OCI-M1 (cell line): ENCODE measurements at regions not wholly inside any gene's neighbourhood (a gene's known extent, or its start where the extent isn't known, plus 50 kb on each side); places are given as distances from the start of the nearest gene placed in this dataset.

Experiments
- DNase-seq: peaks from one replicate; lab custom pipeline; 2025; lab: John Stamatoyannopoulos, UW

DNA sequence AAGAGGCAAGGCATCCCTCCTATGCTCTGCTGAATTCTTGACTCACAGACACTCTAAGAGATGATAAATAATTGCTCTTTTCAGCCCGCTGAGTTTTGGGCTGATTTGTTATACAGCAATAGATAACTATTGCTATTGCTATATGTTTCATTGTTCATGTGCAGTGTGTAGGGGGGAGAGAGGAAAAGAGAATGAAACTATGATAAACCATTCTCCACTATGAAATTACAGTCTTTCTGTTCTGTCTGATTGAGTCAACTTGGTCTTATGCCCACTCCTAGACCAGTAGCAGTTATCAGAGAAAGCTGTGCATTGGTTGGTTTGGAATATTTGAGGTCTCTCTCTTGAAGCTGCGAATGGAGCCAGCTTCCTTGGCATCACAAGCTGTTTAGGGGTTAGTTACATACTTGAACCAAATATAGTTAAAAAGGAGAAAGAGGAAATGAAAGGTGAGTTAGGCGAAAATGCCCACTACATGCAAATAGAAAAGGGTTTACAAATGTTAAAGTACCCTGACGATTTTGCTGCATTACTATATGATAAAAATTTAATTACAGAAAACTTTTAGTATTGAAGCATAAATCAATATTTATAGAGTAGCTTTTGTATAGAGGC is 136.3 kb upstream of the ACTBL2 start:
- no peak for DNase-seq

- DNase-seq: no peak
Measured at GRCh38 chr5:57613741-57614140, 131.1 kb upstream of the ACTBL2 start.

GRCh38 chr5:57611177-57611576 is 128.6 kb upstream of the ACTBL2 start:
- DNase-seq: no peak

- no peak for DNase-seq
Measured at GRCh38 chr5:57608542-57608941, 125.9 kb upstream of the ACTBL2 start.

- no peak for DNase-seq
Measured at GRCh38 chr5:57601996-57602395, 119.4 kb upstream of the ACTBL2 start.

DNA sequence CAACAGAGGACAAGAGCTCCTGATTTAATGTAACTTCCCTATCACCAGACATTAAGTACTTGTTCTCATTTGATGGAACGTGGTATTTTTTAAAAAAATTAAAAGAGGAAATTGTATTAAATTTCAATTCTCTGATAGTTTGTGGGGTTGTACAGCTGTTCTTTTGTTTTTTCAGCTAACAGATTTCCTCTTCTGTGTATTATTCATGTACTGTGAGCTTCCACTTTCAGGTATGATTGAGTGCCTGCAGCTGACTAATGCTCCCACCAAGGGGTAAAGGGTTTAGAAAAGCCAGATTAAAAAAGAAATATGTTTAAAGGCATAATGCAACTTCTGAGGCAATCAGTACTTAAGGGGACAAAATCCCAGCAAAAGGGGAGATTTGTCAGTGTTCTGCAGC is 117.7 kb upstream of the ACTBL2 start:
- DNase-seq: no peak

DNA sequence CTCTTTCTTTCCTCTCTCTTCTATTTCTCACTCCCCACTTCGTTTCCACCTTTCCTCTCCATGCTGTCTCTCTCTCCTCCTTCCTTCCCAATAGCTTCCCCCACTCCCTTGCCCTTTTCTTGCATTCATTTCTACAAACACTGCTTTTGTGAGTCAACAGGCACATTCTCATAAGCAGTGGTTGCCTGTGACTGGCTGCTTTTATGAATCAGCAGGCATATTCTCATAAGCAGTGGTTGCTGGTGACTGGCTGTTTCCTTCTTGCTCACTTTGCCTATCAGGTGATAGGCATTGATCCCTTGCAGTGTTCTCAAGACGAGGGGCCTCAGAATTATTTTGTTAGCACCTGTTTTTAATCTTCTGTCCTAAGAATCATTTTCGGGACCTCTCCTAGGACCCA is 116.1 kb upstream of the ACTBL2 start:
- DNase-seq: no peak

DNA sequence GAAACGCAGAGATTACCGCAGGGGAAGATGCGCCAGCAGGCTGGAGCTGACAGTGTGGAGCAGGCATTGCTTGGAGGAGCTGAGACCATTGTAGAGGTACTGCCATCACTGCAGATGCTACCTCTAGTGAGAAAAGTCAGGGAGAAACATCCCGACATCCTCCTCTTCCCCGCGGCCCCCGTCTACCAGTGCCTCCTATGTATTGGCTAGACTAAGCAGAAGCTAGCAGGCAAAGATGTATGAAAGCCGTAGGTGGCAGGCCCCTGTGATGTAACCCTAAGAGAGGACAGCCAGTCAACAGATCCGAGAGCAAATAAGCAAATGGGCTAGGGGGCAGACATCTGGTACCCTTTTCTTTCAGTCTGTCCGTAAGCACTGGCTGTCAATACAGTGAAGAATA is 115.5 kb upstream of the ACTBL2 start:
- no peak for DNase-seq

DNA sequence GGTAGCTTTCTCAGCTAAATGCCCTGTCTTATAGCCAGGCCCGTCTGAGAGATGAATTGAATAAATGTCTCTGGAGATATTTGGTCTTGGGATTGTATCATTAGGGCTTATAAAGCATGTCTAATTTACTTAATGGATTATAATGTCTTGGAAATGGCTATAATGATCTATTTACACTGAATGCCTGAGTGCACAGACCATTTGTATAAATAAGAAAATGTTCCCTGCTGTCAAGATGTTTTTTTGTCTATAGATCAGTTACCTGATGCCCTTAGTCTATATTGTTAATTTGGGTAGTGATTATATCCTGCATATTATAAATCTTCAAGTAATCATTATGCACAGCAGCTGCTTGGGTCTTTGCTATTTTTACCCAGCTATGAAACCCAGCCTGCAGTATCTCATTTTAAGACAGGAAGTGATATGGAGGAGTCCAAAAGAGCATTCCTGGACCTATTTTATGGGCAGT is 112.9 kb upstream of the ACTBL2 start:
- DNase-seq: no peak

- DNase-seq: no peak
Measured at GRCh38 chr5:57594436-57594835, 111.8 kb upstream of the ACTBL2 start.

GRCh38 chr5:57592236-57592635 is 109.6 kb upstream of the ACTBL2 start:
- DNase-seq: no peak

DNA sequence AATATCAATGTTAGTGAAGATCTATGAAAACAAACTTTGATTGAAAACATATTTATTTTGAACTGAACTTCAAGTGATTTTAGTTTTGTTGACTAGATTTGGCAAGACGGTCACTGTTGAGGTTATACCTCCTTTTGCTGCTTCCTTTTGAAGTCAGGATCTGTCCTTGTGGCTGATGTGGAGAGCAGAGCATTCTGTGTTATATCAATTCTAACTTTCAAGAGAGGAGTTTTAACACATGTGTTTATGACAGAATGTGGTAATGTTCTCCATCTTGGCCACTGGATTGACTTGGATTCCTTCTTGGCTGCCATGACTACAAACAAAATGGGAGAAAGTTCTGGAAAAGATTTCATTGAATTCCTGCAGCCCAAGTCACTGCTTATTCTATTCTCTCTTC is 104.0 kb upstream of the ACTBL2 start:
- DNase-seq: no peak

DNA sequence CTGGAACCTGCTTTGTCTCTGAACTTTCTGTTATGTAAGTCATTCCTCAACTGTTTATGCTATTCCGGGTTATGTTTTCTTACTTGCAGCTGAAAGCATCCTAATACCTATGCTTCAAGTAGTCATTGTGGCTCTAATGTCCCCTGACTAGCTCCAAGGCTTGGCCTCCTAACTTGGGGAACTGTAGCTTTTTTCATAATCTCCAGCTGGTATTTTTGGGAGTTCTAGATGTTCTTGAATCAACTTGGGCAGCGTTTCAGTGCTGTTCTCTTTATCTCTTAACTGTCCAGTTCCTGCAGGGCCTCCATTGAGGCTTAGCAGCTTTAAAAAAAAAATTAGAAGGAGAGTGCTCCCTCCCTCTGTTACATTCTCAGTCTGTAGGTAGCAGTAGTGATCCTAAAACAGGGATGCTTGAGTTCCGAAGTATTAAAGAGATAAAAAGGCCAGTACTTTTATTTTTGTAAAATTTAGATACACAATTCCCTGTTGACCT is 100.0 kb upstream of the ACTBL2 start:
- DNase-seq: no peak

- no peak for DNase-seq
Measured at GRCh38 chr5:57581772-57582171, 99.2 kb upstream of the ACTBL2 start.

GRCh38 chr5:57581222-57581621 is 98.6 kb upstream of the ACTBL2 start:
- no peak for DNase-seq

DNA sequence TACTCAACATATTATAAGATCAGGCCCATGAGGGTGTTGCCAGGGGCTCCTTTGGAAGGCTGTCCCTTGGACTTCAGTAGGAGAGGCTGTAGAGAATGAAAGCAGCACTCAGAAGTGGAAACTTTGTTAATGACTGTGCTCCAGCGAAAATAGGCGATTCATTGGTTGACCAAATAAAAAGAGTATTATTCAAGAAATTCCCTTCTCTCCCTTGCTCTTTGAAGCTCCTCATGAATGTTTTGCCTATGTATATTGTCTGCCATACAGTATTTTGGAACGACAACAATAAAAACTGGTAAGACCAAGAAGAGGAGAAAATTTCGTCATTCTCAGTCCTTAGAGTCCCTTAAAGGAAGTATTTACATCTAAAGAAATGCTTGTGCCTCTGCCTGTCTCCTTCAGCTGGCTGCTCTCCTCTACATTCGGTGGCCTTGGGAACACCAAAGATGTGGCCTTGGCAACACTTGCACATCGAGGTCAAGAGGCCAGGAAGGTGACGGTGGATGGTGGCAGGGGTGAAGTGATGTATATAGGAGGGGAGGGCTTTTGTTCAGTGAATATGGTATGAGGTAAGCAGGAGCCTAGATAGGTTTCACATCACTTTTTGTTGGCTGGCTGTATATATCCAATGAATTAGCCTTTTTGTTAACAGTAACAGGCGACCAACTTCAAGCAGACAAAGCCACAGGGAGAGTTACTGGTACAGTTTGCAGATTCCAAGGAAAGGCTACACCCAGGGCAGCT is 95.0 kb upstream of the ACTBL2 start:
- DNase-seq: no peak

GRCh38 chr5:57576317-57576716 is 93.7 kb upstream of the ACTBL2 start:
- DNase-seq: no peak

GRCh38 chr5:57575839-57576238 is 93.2 kb upstream of the ACTBL2 start:
- DNase-seq: peak; percentile 62

DNA sequence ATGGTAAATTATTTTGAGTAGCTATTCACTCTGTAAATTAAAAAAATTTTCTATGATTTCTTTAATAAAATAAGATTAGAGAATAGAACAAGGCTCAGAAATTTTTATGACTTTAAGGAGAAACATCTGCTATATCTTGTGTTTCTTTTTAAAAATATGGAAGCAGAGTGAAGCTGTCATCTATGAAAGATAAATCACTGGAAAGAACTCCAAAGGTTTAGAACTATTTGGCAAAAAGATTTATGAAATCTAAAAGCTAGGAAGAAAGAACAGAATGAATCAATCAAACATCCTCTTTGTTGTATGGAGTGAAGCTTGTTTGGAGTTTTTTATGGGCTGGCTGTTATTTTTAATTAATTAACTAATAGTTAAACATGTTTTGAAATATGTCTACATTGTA is 89.8 kb upstream of the ACTBL2 start:
- DNase-seq: no peak

DNA sequence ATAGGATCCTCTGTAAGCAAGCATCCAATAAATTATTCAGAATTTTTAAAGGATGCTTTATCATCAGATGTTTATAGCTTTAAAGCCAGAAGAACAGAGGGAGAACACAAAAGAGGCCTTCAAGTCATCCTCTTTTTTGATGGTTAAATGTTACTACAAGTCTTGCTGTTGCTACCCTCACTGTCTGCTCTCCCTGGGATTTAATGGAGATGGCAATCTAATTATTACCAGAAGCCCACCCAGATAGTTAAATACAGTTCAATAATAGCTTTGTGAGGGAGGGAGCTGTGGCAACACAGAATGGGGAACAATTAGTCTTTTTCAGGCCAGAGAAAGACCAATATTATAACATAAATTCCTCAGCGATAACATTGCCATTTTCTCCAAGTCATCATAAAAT is 87.0 kb upstream of the ACTBL2 start:
- no peak for DNase-seq

GRCh38 chr5:57568136-57568535 is 85.5 kb upstream of the ACTBL2 start:
- no peak for DNase-seq

- DNase-seq: no peak
Measured at GRCh38 chr5:57566914-57567313, 84.3 kb upstream of the ACTBL2 start.

DNA sequence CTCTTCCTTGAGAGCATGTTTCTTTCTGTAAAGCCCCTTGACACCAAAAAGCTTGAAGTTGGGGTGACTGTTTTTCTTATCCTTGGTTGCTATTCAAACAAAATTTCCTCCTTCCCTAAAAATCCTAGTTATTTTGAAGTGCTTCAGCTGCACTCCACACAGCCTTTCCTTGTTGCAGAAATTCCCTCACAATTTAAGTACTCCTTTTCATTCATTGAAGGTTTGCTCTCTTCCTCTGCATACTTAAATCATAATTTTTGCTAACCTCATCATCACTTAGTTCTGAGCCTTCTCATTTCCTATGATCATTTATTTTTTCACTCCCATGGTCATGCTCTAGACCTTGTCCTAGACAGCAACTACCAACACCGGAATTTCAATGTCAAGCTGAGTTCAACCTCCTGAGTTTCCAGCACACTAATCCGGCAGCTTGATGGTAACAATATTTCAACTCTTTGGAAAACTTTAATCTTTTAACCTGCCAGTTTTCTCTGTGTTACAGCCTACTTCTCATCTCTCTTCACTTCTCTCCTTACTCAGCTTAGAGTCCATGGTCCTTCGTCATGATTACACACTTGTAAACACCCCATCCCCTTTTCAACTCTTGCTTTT is 78.7 kb upstream of the ACTBL2 start:
- DNase-seq: no peak
